Nephron progenitor cell (in vitro differentiated cells): ENCODE measurements at regions not wholly inside any gene's neighbourhood (a gene's known extent, or its start where the extent isn't known, plus 50 kb on each side); places are given as distances from the start of the nearest gene placed in this dataset.

ENCODE experiments used
- DNase-seq: peaks from one replicate; pipeline ENCODE4 v3.0.0; 2021
- H3K27ac Mint-ChIP-seq: 2 replicates; pipeline ENCODE4 v1.8.0; 2021; ENCODE audit warnings: mild to moderate bottlenecking, moderate library complexity, mixed read lengths
- H3K27me3 Mint-ChIP-seq: 2 replicates; pipeline ENCODE4 v1.8.0; 2021; ENCODE audit warnings: mild to moderate bottlenecking, low read depth, mixed read lengths; ENCODE audit not compliant: poor library complexity
- H3K36me3 Mint-ChIP-seq: 2 replicates; pipeline ENCODE4 v1.8.0; 2021; ENCODE audit warnings: low read depth, mixed read lengths
- H3K4me1 Mint-ChIP-seq: 2 replicates; pipeline ENCODE4 v1.8.0; 2021; ENCODE audit warnings: mixed read lengths
- H3K4me3 Mint-ChIP-seq: 2 replicates; pipeline ENCODE4 v1.8.0; 2021; ENCODE audit warnings: mild to moderate bottlenecking, moderate library complexity, mixed read lengths
- H3K9me3 Mint-ChIP-seq: 2 replicates; pipeline ENCODE4 v1.8.0; 2021; ENCODE audit warnings: mild to moderate bottlenecking, moderate library complexity, mixed read lengths
- CTCF ChIP-seq: fragments of 200-600 bp; sonication (generic); IDR thresholded peaks from 2 replicates; pipeline ENCODE4 v1.5.0; 2021; ENCODE audit warnings: antibody characterized with exemption

- Mint-ChIP-seq H3K9me3 (peaks cover 15% of the 10 kb centered on the region), H3K36me3 (peaks cover 7% of the 10 kb centered on the region), H3K27me3 (peaks cover under 1% of the 10 kb centered on the region), H3K27ac (peak overlapping the region; percentile 17), H3K4me1 (no peaks in the 10 kb centered on the region), H3K4me3 (no peak overlapping the region)
- no peak for TF ChIP-seq CTCF
- DNase-seq, result no peak
Measured at GRCh38 chr17:71846561-71847110, 274.2 kb upstream of the SOX9 start.

GRCh38 chr17:71849783-71850768 lies 270.7 kb upstream of the SOX9 start:
- H3K9me3 Mint-ChIP-seq, result no peaks in the 10 kb centered on the region

DNA sequence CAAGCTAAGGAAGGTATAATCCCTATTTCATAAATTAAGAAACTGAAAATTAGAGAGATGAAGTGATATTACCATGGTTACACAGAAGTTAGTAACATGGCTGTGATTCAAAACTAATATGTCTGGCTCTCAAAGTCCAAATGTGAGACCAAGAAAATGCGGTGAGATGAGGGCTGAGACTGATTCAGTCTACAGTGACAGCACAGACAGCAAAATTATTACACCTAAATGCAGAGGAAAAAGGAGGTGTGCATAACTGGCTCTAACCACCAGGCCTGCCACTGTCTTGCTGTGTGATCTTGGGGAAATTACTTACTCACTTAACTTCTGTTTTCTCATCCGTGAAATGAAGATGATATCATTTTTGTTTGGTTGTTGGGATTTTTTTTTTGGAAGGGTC lies 270.0 kb upstream of the SOX9 start:
- Mint-ChIP-seq H3K27me3 (peaks cover 9% of the 10 kb centered on the region), H3K9me3 (no peaks in the 10 kb centered on the region), H3K36me3 (no peaks in the 10 kb centered on the region), H3K4me1 (peaks cover 4% of the 10 kb centered on the region), H3K4me3 (no peak overlapping the region), H3K27ac (no peak overlapping the region)
- TF ChIP-seq CTCF, result no peak
- DNase-seq, result no peak

More at GRCh38 chr17:71849783-71850768, 270.7 kb upstream of the SOX9 start:
- Mint-ChIP-seq H3K4me3 (no peak overlapping the region), H3K36me3 (no peaks in the 10 kb centered on the region), H3K4me1 (peaks cover 1% of the 10 kb centered on the region), H3K27ac (no peak overlapping the region), H3K27me3 (peaks cover 9% of the 10 kb centered on the region)
- TF ChIP-seq CTCF, result no peak
- no peak for DNase-seq

- H3K27ac Mint-ChIP-seq, result no peak overlapping the region
Measured at GRCh38 chr17:71855010-71855409, 265.8 kb upstream of the SOX9 start.

DNA sequence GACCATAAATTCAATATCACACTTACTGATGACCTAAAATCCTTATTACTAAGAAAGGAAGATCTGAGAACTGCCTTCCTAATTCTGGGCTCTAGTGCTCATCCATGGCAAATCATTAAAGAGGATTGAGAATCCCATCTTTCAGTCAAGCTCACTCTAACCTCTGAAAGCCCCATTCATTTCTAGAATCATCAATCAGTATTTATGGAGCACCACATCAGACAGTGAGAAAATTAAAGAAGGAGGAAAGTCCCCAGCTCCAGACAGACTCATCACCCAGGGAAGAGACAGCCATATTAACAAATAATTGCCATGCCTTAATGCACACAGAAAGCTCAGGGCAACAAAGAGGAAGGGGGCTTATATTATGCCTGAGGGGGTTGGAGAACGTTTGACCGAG lies 256.1 kb upstream of the SOX9 start:
- TF ChIP-seq CTCF, result no peak
- H3K27me3 Mint-ChIP-seq, result peaks cover 15% of the 10 kb centered on the region
- no peak overlapping the region for H3K27ac Mint-ChIP-seq
- no peak overlapping the region for H3K4me3 Mint-ChIP-seq
- no peaks in the 10 kb centered on the region for H3K36me3 Mint-ChIP-seq
- H3K4me1 Mint-ChIP-seq, result peaks cover 14% of the 10 kb centered on the region
- DNase-seq, result no peak
- no peaks in the 10 kb centered on the region for H3K9me3 Mint-ChIP-seq

More at GRCh38 chr17:71855010-71855409, 265.8 kb upstream of the SOX9 start:
- Mint-ChIP-seq H3K9me3 (no peaks in the 10 kb centered on the region), H3K4me3 (no peak overlapping the region), H3K27me3 (peaks cover 9% of the 10 kb centered on the region), H3K36me3 (no peaks in the 10 kb centered on the region), H3K4me1 (peaks cover 4% of the 10 kb centered on the region)
- TF ChIP-seq CTCF, result no peak
- no peak for DNase-seq
